ENCODE measurements at regions not wholly inside any gene's neighbourhood (a gene's known extent, or its start where the extent isn't known, plus 50 kb on each side); places are given as distances from the start of the nearest gene placed in this dataset.

DNA sequence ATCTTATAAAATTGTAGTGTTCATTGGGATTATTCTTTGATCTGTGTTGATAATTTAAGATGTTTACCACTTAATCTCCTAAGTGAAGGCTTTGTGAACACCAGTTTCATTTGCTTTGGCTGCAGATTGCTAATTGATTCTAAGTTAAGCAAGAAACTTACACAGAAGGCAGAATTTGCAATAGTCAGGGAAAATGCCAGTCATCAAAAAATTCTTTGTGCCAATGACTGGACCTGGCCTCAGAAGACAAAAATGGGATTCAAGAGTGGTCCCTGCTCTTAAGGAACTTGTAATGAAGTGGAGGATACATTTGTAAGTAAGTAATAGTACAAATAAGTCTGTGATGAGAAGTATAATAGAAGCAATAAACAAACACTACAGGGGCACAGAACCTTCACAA, 63.3 kb upstream of the EXOC2 start:
- TF ChIP-seq POLR2AphosphoS5 (IDR thresholded peaks at IDR 0.05; ENCODE audit: low read depth), result no peak
- TF ChIP-seq, protein P1, sequence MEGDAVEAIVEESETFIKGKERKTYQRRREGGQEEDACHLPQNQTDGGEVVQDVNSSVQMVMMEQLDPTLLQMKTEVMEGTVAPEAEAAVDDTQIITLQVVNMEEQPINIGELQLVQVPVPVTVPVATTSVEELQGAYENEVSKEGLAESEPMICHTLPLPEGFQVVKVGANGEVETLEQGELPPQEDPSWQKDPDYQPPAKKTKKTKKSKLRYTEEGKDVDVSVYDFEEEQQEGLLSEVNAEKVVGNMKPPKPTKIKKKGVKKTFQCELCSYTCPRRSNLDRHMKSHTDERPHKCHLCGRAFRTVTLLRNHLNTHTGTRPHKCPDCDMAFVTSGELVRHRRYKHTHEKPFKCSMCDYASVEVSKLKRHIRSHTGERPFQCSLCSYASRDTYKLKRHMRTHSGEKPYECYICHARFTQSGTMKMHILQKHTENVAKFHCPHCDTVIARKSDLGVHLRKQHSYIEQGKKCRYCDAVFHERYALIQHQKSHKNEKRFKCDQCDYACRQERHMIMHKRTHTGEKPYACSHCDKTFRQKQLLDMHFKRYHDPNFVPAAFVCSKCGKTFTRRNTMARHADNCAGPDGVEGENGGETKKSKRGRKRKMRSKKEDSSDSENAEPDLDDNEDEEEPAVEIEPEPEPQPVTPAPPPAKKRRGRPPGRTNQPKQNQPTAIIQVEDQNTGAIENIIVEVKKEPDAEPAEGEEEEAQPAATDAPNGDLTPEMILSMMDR (IDR thresholded peaks at IDR 0.05; ENCODE audit: insufficient read depth, low read length), result no peak

Data from HL-60 (cell line).